CD14-positive monocyte (primary cell): ENCODE measurements at regions not wholly inside any gene's neighbourhood (a gene's known extent, or its start where the extent isn't known, plus 50 kb on each side); places are given as distances from the start of the nearest gene placed in this dataset.

Source experiments
- DNase-seq, 3 donors: peaks; one replicate each; pipeline ENCODE4 v3.0.0-alpha.2; 2011 to 2022
- H2AFZ ChIP-seq: 2 replicates; pipeline ENCODE4 v1.6.0; 2012; ENCODE audit warnings: mild to moderate bottlenecking, low read depth, low read length, inconsistent platforms; ENCODE audit not compliant: insufficient read depth, poor library complexity, severe bottlenecking
- H3K27ac ChIP-seq, 2 donors: 1 replicate in 1 of 2; 2 replicates in 1 of 2; pipeline ENCODE4 v1.5.1; 2012 to 2013; ENCODE audit warnings: low read length in 2 of 2, control low read depth in 1 of 2, inconsistent platforms in 1 of 2, low read depth in 1 of 2, mild to moderate bottlenecking in 1 of 2
- H3K27me3 ChIP-seq, 2 donors: one replicate each; pipeline versions ENCODE4 v1.6.0 to v1.6.1; 2011 to 2013; ENCODE audit warnings: low read length in 2 of 2; ENCODE audit not compliant: control insufficient read depth in 2 of 2, insufficient read depth in 2 of 2
- H3K36me3 ChIP-seq, 2 donors: replicated peaks in 1 of 2; 1 replicate in 1 of 2; 2 replicates in 1 of 2; pipeline versions ENCODE4 v1.5.1 to v1.6.1; 2012 to 2013; ENCODE audit warnings: low read length in 2 of 2, control low read depth in 1 of 2, inconsistent platforms in 1 of 2, mild to moderate bottlenecking in 1 of 2; ENCODE audit not compliant: insufficient read depth in 2 of 2, control insufficient read depth in 1 of 2
- H3K4me1 ChIP-seq, 2 donors: 1 replicate in 1 of 2; 2 replicates in 1 of 2; pipeline versions ENCODE4 v1.5.1 to v1.6.1; 2012 to 2013; ENCODE audit warnings: low read length in 2 of 2, control low read depth in 1 of 2, inconsistent platforms in 1 of 2, mild to moderate bottlenecking in 1 of 2, moderate library complexity in 1 of 2; ENCODE audit not compliant: insufficient read depth in 2 of 2, control insufficient read depth in 1 of 2
- H3K4me2 ChIP-seq: replicated peaks from 2 replicates; pipeline ENCODE3; 2012; ENCODE audit warnings: low read length, moderate library complexity, mild to moderate bottlenecking; ENCODE audit not compliant: poor library complexity, severe bottlenecking; ENCODE audit errors: extremely low read depth
- H3K4me3 ChIP-seq, 3 experiments: fragments of 200-600 bp in 1 of 3; sonication (generic) in 1 of 3; replicated peaks in 1 of 3; 1 replicate in 2 of 3; 2 replicates in 1 of 3; pipeline ENCODE4 v1.5.1; 2011 to 2013; ENCODE audit warnings: low read length in 3 of 3, mild to moderate bottlenecking in 3 of 3, control low read depth in 2 of 3, low read depth in 2 of 3, inconsistent platforms in 1 of 3, moderate library complexity in 1 of 3
- H3K79me2 ChIP-seq: 2 replicates; pipeline ENCODE4 v1.6.0; 2012; ENCODE audit warnings: mild to moderate bottlenecking, control low read depth, inconsistent platforms, low read length, moderate library complexity; ENCODE audit not compliant: insufficient read depth
- H3K9ac ChIP-seq: 2 replicates; pipeline ENCODE4 v1.6.0; 2017; ENCODE audit warnings: low read length, mild to moderate bottlenecking; ENCODE audit not compliant: insufficient read depth, poor library complexity, severe bottlenecking
- H3K9me3 ChIP-seq, 2 donors: replicated peaks in 1 of 2; 1 replicate in 1 of 2; 2 replicates in 1 of 2; pipeline versions ENCODE4 v1.5.1 to v1.6.1; 2012 to 2013; ENCODE audit warnings: low read length in 2 of 2, control low read depth in 1 of 2; ENCODE audit not compliant: control insufficient read depth in 1 of 2, insufficient read depth in 1 of 2
- H4K20me1 ChIP-seq: 2 replicates; pipeline ENCODE4 v1.6.0; 2012; ENCODE audit warnings: mild to moderate bottlenecking, low read length, control low read depth, moderate library complexity; ENCODE audit not compliant: insufficient read depth
- H3K27ac Mint-ChIP-seq, 7 donors: one replicate each; pipeline ENCODE4 v1.8.0; 2020; ENCODE audit warnings: mild to moderate bottlenecking in 7 of 7, mixed read lengths in 7 of 7, moderate library complexity in 6 of 7, inconsistent platforms in 2 of 7
- H3K27me3 Mint-ChIP-seq, 3 donors: one replicate each; pipeline ENCODE4 v1.8.0; 2021 to 2022; ENCODE audit warnings: low read depth in 3 of 3, mild to moderate bottlenecking in 3 of 3, mixed read lengths in 3 of 3, moderate library complexity in 3 of 3, inconsistent platforms in 1 of 3
- H3K36me3 Mint-ChIP-seq, 2 donors: one replicate each; pipeline ENCODE4 v1.8.0; 2020; ENCODE audit warnings: mixed read lengths in 2 of 2, inconsistent platforms in 1 of 2, mild to moderate bottlenecking in 1 of 2
- H3K4me1 Mint-ChIP-seq: one replicate; pipeline ENCODE4 v1.8.0; 2020; ENCODE audit warnings: mild to moderate bottlenecking, mixed read lengths
- H3K4me3 Mint-ChIP-seq, 2 donors: one replicate each; pipeline ENCODE4 v1.8.0; 2020; ENCODE audit warnings: mild to moderate bottlenecking in 2 of 2, mixed read lengths in 2 of 2, moderate library complexity in 1 of 2
- H3K9me3 Mint-ChIP-seq, 7 donors: one replicate each; pipeline ENCODE4 v1.8.0; 2020 to 2022; ENCODE audit warnings: mixed read lengths in 7 of 7, mild to moderate bottlenecking in 6 of 7, moderate library complexity in 6 of 7, inconsistent platforms in 2 of 7
- WGBS: methylation state at CpG from one replicate; pipeline ENCODE4 v1.1.5; 2013; ENCODE audit warnings: missing lambda C conversion rate; ENCODE audit not compliant: insufficient coverage; 5-methylcytosine and 5-hydroxymethylcytosine counted together
- intact Hi-C, 2 donors: fragments of 100-400 bp; cut with micrococcal nuclease; formaldehyde crosslinking; loops; one replicate each; pipeline versions ENCODE4 v1.15.0 to v1.15.1; 2023
- TF ChIP-seq, protein P1 (sequence below): fragments of 200-600 bp; IDR thresholded peaks from one replicate; pipeline ENCODE4 v1.8.0; 2022; ENCODE audit warnings: antibody characterized with exemption, mild to moderate bottlenecking

DNA sequence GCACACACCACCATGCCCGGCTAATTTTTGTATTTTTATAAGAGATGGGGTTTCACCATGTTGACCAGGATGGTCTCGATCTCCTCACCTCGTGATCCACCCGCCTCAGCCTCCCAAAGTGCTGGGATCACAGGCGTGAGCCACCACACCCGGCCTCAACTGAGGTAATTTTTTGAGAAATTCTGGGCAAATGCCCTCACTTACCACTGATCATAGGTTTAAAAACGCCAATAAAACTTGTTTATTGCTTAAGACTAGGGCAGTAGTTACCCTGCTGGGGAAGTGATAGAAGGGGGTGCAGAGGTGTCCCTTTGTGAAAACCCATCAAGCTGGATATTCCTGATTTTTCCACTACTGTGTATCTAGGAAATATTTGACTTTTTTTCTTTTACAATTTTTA lies 196.3 kb downstream of the BCAS1 start:
- Histone ChIP-seq H4K20me1 (no peaks in the 10 kb centered on the region), H2AFZ (no peak overlapping the region), H3K4me2 (no peak overlapping the region), H3K79me2 (no peaks in the 10 kb centered on the region), H3K9ac (no peak overlapping the region), H3K27ac (no peak overlapping the region), H3K4me1 (peaks cover 10 to 17% of the 10 kb centered on the region in 2 donors), H3K27me3 (no peaks in the 10 kb centered on the region), H3K4me3 (no peak overlapping the region), H3K36me3 (no peaks in the 10 kb centered on the region), H3K9me3 (no peaks in the 10 kb centered on the region)
- DNase-seq, result no peak
- Mint-ChIP-seq H3K27me3 (peaks cover 0 to 5% (median 0%) of the 10 kb centered on the region in 3 donors), H3K9me3 (peaks cover 0 to 6% (median 3%) of the 10 kb centered on the region in 7 donors), H3K4me3 (no peak overlapping the region), H3K36me3 (no peaks in the 10 kb centered on the region), H3K27ac (no peak overlapping the region), H3K4me1 (peaks cover 27% of the 10 kb centered on the region)
- 100% methylated on average over 4 of the region's 7 CpGs for WGBS
- TF ChIP-seq, protein P1, sequence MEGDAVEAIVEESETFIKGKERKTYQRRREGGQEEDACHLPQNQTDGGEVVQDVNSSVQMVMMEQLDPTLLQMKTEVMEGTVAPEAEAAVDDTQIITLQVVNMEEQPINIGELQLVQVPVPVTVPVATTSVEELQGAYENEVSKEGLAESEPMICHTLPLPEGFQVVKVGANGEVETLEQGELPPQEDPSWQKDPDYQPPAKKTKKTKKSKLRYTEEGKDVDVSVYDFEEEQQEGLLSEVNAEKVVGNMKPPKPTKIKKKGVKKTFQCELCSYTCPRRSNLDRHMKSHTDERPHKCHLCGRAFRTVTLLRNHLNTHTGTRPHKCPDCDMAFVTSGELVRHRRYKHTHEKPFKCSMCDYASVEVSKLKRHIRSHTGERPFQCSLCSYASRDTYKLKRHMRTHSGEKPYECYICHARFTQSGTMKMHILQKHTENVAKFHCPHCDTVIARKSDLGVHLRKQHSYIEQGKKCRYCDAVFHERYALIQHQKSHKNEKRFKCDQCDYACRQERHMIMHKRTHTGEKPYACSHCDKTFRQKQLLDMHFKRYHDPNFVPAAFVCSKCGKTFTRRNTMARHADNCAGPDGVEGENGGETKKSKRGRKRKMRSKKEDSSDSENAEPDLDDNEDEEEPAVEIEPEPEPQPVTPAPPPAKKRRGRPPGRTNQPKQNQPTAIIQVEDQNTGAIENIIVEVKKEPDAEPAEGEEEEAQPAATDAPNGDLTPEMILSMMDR, result no peak
- intact Hi-C loops, result no loop called here

DNA sequence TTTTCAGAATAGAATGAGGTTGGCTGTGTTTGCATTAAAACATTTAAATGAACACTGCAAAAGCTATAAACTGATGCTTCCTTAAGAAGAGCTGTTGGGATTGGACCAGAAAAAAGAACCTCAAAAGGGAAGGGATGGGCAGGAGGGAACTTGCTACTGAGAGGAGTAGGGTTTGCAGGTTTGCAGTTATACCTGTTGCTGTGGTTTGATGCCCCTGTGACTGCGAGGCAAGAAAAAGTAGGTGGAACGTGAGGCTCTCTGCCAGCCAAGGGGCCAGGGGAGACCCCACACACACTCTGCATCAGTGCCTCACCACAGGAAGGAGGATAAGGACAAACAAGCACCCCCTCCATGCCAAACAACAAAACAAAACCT lies 197.2 kb downstream of the BCAS1 start:
- Histone ChIP-seq H3K4me3 (no peak overlapping the region), H3K4me1 (peaks cover 10 to 17% of the 10 kb centered on the region in 2 donors), H3K4me2 (no peak overlapping the region), H2AFZ (no peak overlapping the region), H3K36me3 (no peaks in the 10 kb centered on the region), H3K27ac (no peak overlapping the region), H3K79me2 (no peaks in the 10 kb centered on the region), H4K20me1 (no peaks in the 10 kb centered on the region), H3K9ac (no peak overlapping the region), H3K9me3 (no peaks in the 10 kb centered on the region), H3K27me3 (no peaks in the 10 kb centered on the region)
- H3K4me1 Mint-ChIP-seq, result peaks cover 27% of the 10 kb centered on the region
- no peak for DNase-seq
- 100% methylated on average over 1 of the region's 2 CpGs for WGBS
- intact Hi-C loops, result no loop called here
- H3K4me3 Mint-ChIP-seq, result no peak overlapping the region
- peak overlapping the region in 4 of 7 donors; percentile 14 to 43 (median 15) for H3K27ac Mint-ChIP-seq
- no peaks in the 10 kb centered on the region for H3K36me3 Mint-ChIP-seq
- H3K27me3 Mint-ChIP-seq, result peaks cover 0 to 5% (median 0%) of the 10 kb centered on the region in 3 donors
- TF ChIP-seq, protein P1, result no peak
- H3K9me3 Mint-ChIP-seq, result peaks cover 0 to 6% (median 3%) of the 10 kb centered on the region in 7 donors
